GM12878 (cell line): ENCODE measurements at regions not wholly inside any gene's neighbourhood (a gene's known extent, or its start where the extent isn't known, plus 50 kb on each side); places are given as distances from the start of the nearest gene placed in this dataset.

ENCODE experiments used
- ATAC-seq: fragments of 200-7000 bp; cut with Tn5 transposase; 3 replicates; pipeline ENCODE4 v1.9.1; 2020; ENCODE audit warnings: mild to moderate bottlenecking, moderate library complexity
- BruUV-seq: library from RNA; stranded (reverse); fragments of 400-500 nt; replicated peaks from 2 replicates; lab custom pipeline; 2021; lab: Mats Ljungman, UMichigan
- CTCF ChIA-PET: fragments of 300-600 bp; sonication (Branson Sonifier 250); formaldehyde crosslinking; extraction: SDS; loops from one replicate; lab custom pipeline; 2021; ENCODE audit warnings: inconsistent platforms; lab: Yijun Ruan, JAX
- POLR2A ChIA-PET: fragments of 350-600 bp; formaldehyde crosslinking; extraction: SDS; loops from one replicate; lab custom pipeline; 2021; ENCODE audit warnings: inconsistent platforms; lab: Charles Lee
- RAD21 ChIA-PET: fragments of 300-600 bp; sonication (Branson Sonifier 250); formaldehyde crosslinking; loops from one replicate; lab custom pipeline; 2023; ENCODE audit warnings: antibody characterized with exemption; ENCODE audit not compliant: unreplicated experiment; lab: Charles Lee
- SMC1A ChIA-PET: fragments of 300-600 bp; sonication (Branson Sonifier 250); formaldehyde crosslinking; loops from one replicate; lab custom pipeline; 2023; ENCODE audit not compliant: unreplicated experiment, uncharacterized antibody; lab: Charles Lee
- DNase-seq: peaks from one replicate; pipeline ENCODE4 v3.0.0-alpha.2; 2011; ENCODE audit warnings: low read depth, low spot score
- FAIRE-seq: peaks from 3 replicates; lab custom pipeline; 2011; peaks lifted over from hg19 to GRCh38; lab: Jason Lieb, UNC
- H2AFZ ChIP-seq: 2 replicates; pipeline ENCODE4 v1.6.0; 2011; ENCODE audit warnings: low read depth, low read length, control low read depth; ENCODE audit not compliant: control insufficient read depth
- H3K27ac ChIP-seq: 2 replicates; pipeline ENCODE4 v1.5.1; 2011; ENCODE audit warnings: control low read depth; ENCODE audit not compliant: control insufficient read depth, insufficient read depth
- H3K27me3 ChIP-seq, 2 experiments: replicated peaks in 1 of 2; 2 replicates each; pipeline versions ENCODE4 v1.6.0 to v1.6.1; 2011; ENCODE audit warnings: low read length in 1 of 2; ENCODE audit not compliant: control insufficient read depth in 2 of 2, insufficient read depth in 2 of 2
- H3K36me3 ChIP-seq, 2 experiments: 2 replicates each; pipeline ENCODE4 v1.5.1; 2011; ENCODE audit warnings: low read length in 1 of 2; ENCODE audit not compliant: control insufficient read depth in 2 of 2, insufficient read depth in 2 of 2
- H3K4me1 ChIP-seq: 2 replicates; pipeline ENCODE4 v1.6.1; 2011; ENCODE audit warnings: mild to moderate bottlenecking, low read length, moderate library complexity, mixed read lengths; ENCODE audit not compliant: control insufficient read depth, insufficient read depth
- H3K4me2 ChIP-seq: 2 replicates; pipeline ENCODE4 v1.6.0; 2011; ENCODE audit warnings: control low read depth; ENCODE audit not compliant: control insufficient read depth, insufficient read depth
- H3K4me3 ChIP-seq: fragments of 200-600 bp; sonication (generic); 2 replicates; pipeline ENCODE4 v1.5.1; 2016
- H3K79me2 ChIP-seq: 2 replicates; pipeline ENCODE4 v1.6.0; 2011; ENCODE audit warnings: low read length; ENCODE audit not compliant: control insufficient read depth, insufficient read depth
- H3K9ac ChIP-seq: 2 replicates; pipeline ENCODE4 v1.8.0; 2011; ENCODE audit warnings: low read length, control low read depth, mixed read lengths; ENCODE audit not compliant: control insufficient read depth, insufficient read depth
- H3K9me3 ChIP-seq: replicated peaks from 3 replicates; pipeline ENCODE4 v1.5.1; 2011; ENCODE audit warnings: mild to moderate bottlenecking, low read length; ENCODE audit not compliant: control insufficient read depth, insufficient read depth
- H4K20me1 ChIP-seq: 2 replicates; pipeline ENCODE4 v1.6.0; 2011; ENCODE audit not compliant: control insufficient read depth, insufficient read depth
- ASH2L ChIP-seq: fragments of 300-600, 200-600 bp; sonication (generic); IDR thresholded peaks from 2 replicates; pipeline ENCODE4 v1.6.1; 2017; ENCODE audit warnings: low read depth, mild to moderate bottlenecking, borderline replicate concordance
- IKZF2 ChIP-seq, 2 experiments: fragments of 450-650 bp; IDR thresholded peaks; 2 replicates each; pipeline ENCODE4 v1.6.1; 2017; ENCODE audit warnings: mild to moderate bottlenecking in 2 of 2, moderate library complexity in 2 of 2
- JUND ChIP-seq: IDR thresholded peaks from 2 replicates; pipeline ENCODE4 v1.6.1; 2012; ENCODE audit warnings: low read depth, mild to moderate bottlenecking, low read length, improper control_type of control experiment, moderate library complexity
- POLR2A ChIP-seq: IDR thresholded peaks from 2 replicates; pipeline ENCODE4 v1.6.1; 2011; ENCODE audit warnings: low read depth, mild to moderate bottlenecking, low read length
- RELA ChIP-seq: fragments of 450-650 bp; IDR thresholded peaks from 2 replicates; pipeline ENCODE4 v1.8.0; 2014; ENCODE audit warnings: borderline replicate concordance; ENCODE audit not compliant: partially characterized antibody
- STAT1 ChIP-seq: fragments of 450-650 bp; conservative IDR thresholded peaks from 2 replicates; pipeline ENCODE4 v1.6.1; 2014; ENCODE audit warnings: antibody characterized with exemption, mild to moderate bottlenecking
- SUZ12 ChIP-seq: fragments of 200-600 bp; sonication (generic); IDR thresholded peaks from one replicate; pipeline ENCODE4 v1.6.1; 2018; ENCODE audit warnings: antibody characterized with exemption, mild to moderate bottlenecking; ENCODE audit not compliant: unreplicated experiment
- TCF7 ChIP-seq: IDR thresholded peaks from 2 replicates; pipeline ENCODE4 v1.6.1; 2014; ENCODE audit warnings: antibody characterized with exemption, borderline replicate concordance
- USF2 ChIP-seq: IDR thresholded peaks from 2 replicates; pipeline ENCODE4 v1.6.1; 2011; ENCODE audit warnings: low read depth, low read length, improper control_type of control experiment, borderline replicate concordance
- WRNIP1 ChIP-seq: IDR thresholded peaks from 2 replicates; pipeline ENCODE4 v1.6.1; 2011; ENCODE audit warnings: low read depth, low read length, improper control_type of control experiment, borderline replicate concordance
- WGBS: methylation state at CpG from one replicate; pipeline ENCODE4 v1.1.6; 2016; ENCODE audit warnings: low lambda C conversion rate; ENCODE audit not compliant: insufficient replicate concordance, insufficient coverage; ENCODE audit errors: missing lambda C conversion rate; 5-methylcytosine and 5-hydroxymethylcytosine counted together
- in situ Hi-C: fragments of 300-500 bp; cut with MboI; formaldehyde crosslinking; loops from 9 replicates; pipeline ENCODE4 v1.14.3; 2018; ENCODE audit warnings: mixed read lengths
- intact Hi-C: fragments of 100-400 bp; cut with micrococcal nuclease; formaldehyde crosslinking; loops from one replicate; pipeline ENCODE4 v1.14.2; 2022; ENCODE audit not compliant: unreplicated experiment
- TF ChIP-seq, protein P1 (sequence below): fragments of 450-650 bp; IDR thresholded peaks from 2 replicates; pipeline ENCODE4 v1.6.1; 2017; ENCODE audit warnings: antibody characterized with exemption, mild to moderate bottlenecking, moderate library complexity
- TF ChIP-seq, protein P2 (sequence below): fragments of 450-650 bp; IDR thresholded peaks from 2 replicates; pipeline ENCODE4 v1.6.1; 2017; ENCODE audit warnings: mild to moderate bottlenecking

GRCh38 chr11:23674866-23675265, 814.6 kb upstream of the CCDC179 start:
- RAD21 ChIA-PET = no interaction called here
- Histone ChIP-seq H3K4me2 (no peak overlapping the region), H4K20me1 (no peaks in the 10 kb centered on the region), H3K9ac (no peak overlapping the region), H3K27me3 (no peaks in the 10 kb centered on the region), H3K4me3 (no peak overlapping the region), H2AFZ (no peak overlapping the region), H3K27ac (no peak overlapping the region), H3K79me2 (no peaks in the 10 kb centered on the region), H3K9me3 (no peaks in the 10 kb centered on the region), H3K4me1 (no peaks in the 10 kb centered on the region), H3K36me3 (no peaks in the 10 kb centered on the region)
- in situ Hi-C loops = no loop called here
- intact Hi-C loops = no loop called here
- DNase-seq (no peak), FAIRE-seq (no peak), ATAC-seq (no peak)
- TF ChIP-seq POLR2A = no peak
- no peak for TF ChIP-seq STAT1
- TF ChIP-seq RELA = no peak
- TF ChIP-seq, protein P1, sequence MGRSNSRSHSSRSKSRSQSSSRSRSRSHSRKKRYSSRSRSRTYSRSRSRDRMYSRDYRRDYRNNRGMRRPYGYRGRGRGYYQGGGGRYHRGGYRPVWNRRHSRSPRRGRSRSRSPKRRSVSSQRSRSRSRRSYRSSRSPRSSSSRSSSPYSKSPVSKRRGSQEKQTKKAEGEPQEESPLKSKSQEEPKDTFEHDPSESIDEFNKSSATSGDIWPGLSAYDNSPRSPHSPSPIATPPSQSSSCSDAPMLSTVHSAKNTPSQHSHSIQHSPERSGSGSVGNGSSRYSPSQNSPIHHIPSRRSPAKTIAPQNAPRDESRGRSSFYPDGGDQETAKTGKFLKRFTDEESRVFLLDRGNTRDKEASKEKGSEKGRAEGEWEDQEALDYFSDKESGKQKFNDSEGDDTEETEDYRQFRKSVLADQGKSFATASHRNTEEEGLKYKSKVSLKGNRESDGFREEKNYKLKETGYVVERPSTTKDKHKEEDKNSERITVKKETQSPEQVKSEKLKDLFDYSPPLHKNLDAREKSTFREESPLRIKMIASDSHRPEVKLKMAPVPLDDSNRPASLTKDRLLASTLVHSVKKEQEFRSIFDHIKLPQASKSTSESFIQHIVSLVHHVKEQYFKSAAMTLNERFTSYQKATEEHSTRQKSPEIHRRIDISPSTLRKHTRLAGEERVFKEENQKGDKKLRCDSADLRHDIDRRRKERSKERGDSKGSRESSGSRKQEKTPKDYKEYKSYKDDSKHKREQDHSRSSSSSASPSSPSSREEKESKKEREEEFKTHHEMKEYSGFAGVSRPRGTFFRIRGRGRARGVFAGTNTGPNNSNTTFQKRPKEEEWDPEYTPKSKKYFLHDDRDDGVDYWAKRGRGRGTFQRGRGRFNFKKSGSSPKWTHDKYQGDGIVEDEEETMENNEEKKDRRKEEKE = no peak
- SMC1A ChIA-PET = interaction anchor here (0.6 kb wide), 1 partner anchor 89 kb away, joined by 3 read pairs; no protein-coding TSS in a partner anchor
- CTCF ChIA-PET = no interaction called here
- POLR2A ChIA-PET = no interaction called here
- no TSS peak for BruUV-seq

GRCh38 chr11:23679041-23679440, 817.8 kb upstream of the LUZP2 start:
- FAIRE-seq = no peak
- SMC1A ChIA-PET = interaction anchor here (0.6 to 1.6 kb wide), 3 partner anchors 12 to 49 kb away, joined by 3 to 5 read pairs (median 3); no protein-coding TSS in a partner anchor
- CTCF ChIA-PET = no interaction called here
- RAD21 ChIA-PET = no interaction called here
- Histone ChIP-seq H3K4me3 (no peak overlapping the region), H4K20me1 (no peaks in the 10 kb centered on the region), H3K27ac (no peak overlapping the region), H3K27me3 (no peaks in the 10 kb centered on the region), H2AFZ (no peak overlapping the region), H3K4me2 (no peak overlapping the region), H3K79me2 (no peaks in the 10 kb centered on the region), H3K9me3 (no peaks in the 10 kb centered on the region), H3K36me3 (no peaks in the 10 kb centered on the region), H3K4me1 (no peaks in the 10 kb centered on the region), H3K9ac (no peak overlapping the region)
- POLR2A ChIA-PET = no interaction called here
- no peak for TF ChIP-seq WRNIP1
- TF ChIP-seq JUND = no peak
- TF ChIP-seq TCF7 = no peak
- TF ChIP-seq IKZF2 (IDR thresholded peaks at IDR 0.05) = no peak
- TF ChIP-seq SUZ12 = no peak
- TF ChIP-seq, protein P2, sequence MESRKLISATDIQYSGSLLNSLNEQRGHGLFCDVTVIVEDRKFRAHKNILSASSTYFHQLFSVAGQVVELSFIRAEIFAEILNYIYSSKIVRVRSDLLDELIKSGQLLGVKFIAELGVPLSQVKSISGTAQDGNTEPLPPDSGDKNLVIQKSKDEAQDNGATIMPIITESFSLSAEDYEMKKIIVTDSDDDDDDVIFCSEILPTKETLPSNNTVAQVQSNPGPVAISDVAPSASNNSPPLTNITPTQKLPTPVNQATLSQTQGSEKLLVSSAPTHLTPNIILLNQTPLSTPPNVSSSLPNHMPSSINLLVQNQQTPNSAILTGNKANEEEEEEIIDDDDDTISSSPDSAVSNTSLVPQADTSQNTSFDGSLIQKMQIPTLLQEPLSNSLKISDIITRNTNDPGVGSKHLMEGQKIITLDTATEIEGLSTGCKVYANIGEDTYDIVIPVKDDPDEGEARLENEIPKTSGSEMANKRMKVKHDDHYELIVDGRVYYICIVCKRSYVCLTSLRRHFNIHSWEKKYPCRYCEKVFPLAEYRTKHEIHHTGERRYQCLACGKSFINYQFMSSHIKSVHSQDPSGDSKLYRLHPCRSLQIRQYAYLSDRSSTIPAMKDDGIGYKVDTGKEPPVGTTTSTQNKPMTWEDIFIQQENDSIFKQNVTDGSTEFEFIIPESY = no peak
- no peak for TF ChIP-seq ASH2L
- TF ChIP-seq USF2 = no peak
- BruUV-seq = no TSS peak
- whole genome bisulfite sequencing = 0% methylated on average over 1 of the region's 1 CpG
- ATAC-seq = no peak; the same call in 2 of the 3 replicates
- intact Hi-C loops = no loop called here
- no peak for DNase-seq
- in situ Hi-C loops = no loop called here
